GM18858 (cell line): ENCODE measurements at regions not wholly inside any gene's neighbourhood (a gene's known extent, or its start where the extent isn't known, plus 50 kb on each side); places are given as distances from the start of the nearest gene placed in this dataset.

Source experiments
- ATAC-seq: cut with Tn5 transposase; IDR thresholded peaks from one replicate; pipeline ENCODE4 v1.9.1; 2021; ENCODE audit not compliant: unreplicated experiment

DNA sequence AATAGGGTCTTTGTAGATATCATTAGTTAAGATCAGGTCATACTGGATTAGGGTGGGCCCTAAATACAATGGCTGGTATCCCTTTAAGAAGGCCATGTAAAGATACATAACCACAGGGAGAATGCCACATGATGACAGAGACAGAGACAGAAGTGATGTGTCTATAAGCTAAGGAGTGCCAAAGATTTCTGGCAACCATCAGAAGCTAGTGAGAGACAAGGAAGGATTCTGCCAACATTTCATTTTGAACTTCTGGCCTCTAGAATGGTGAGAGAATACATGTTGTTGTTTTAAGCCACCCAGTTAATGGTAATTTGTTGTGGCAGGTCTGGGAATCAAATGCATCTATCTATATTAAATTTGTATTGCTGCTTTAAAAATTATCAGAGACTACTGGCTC lies 185.5 kb upstream of the CYRIA start:
- ATAC-seq: no peak

DNA sequence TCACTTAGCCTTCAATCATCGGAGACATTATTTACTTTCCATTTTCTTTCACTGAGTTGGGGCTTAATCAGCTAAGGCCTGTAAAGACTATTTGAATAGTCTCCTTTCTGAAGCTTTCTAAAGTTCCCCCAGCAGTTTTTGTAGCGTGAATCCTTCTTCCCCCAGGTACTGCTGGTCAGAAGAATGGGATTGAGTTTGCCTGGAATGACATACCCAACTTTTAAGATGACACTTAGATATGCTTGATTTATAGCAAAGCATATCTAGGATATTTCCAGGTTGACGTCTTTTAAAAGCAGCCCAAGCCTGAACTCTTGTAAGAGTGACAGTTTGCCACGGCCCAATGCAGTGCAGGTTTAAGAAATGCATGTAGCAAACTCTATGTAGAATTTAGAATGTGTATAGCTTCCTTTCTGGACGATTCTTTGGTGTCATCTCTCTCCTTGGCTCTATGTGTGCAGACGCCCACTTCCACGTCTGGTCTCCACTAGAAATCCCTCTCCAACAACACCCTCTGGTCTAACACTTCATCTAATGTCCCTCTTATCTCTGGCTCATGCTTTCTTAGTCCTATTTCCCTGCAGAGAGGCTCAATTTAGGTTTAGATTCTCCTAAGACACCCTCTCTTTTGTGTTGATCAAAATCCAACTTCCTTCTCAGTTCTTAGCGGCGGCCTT lies 175.0 kb upstream of the CYRIA start:
- no peak for ATAC-seq

DNA sequence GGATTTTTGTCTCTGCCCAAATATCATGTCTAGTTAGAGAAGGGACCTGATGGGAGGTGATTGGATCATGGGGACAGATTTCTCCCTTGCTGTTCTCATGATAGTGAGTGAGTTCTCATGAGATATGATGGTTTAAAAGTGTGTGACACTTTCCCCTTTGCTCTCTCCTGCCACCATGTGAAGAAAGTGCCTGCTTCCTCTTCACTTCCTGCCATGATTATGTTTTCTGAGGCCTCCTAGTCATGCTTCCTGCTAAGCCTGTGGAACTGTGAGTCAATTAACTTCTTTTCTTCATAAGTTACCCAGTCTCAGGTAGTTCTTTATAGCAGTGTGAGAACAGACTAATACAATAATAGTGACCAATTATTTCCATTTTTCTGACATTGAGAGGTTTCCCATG lies 167.3 kb upstream of the CYRIA start:
- no peak for ATAC-seq

DNA sequence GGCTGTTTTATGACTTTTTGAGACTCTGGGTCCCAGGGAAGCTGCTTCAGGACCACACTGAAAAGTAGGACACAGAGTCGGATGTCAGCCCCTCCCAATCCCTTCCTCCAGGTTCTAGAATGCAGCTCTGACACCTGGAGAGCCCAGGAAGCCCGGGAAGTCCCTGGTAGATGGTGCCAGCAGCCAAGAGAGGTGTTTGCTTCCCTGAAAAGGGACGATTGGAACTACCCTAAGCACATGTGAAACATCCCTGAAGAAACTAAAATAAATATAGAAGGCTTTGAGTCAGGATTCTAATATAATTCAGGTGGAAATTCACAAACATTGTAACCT lies 163.2 kb upstream of the CYRIA start:
- ATAC-seq: no peak

DNA sequence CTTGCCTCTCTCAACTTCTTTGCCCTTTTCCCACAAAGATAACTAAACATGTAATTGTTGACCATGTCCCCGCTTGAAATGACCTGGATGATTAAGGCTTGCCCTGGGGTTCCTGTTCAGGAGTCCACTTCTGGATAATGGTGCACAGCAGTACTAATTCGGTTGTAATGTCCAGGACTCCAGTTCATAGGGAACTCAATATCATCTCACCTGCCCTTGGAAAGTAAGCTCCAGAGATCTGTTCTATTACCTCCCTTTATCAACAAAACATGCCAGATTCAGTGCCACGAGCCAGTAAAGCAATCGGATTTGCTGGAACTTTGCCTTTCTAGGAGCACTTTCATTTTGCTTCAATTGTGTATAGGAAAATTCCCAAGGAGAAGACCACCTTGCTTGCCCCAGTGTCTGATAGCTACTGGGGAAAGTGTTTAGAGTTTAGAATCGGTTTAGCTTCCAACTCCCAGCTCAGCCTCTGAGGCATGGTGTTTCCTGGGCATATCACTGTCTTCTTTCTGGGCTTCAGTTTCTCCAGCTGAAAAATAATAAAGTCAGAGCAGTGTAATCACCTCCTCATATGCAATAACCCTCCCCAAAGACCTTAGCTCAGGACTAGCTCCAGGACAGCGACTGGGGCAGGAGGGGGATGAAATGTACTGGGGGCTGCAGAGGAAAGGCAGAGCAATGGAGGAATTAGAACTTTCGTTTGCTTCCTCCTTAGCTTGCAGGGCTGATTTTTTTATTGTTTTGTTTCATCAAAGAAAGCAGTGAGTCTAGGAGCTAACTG lies 162.6 kb upstream of the CYRIA start:
- ATAC-seq: no peak

DNA sequence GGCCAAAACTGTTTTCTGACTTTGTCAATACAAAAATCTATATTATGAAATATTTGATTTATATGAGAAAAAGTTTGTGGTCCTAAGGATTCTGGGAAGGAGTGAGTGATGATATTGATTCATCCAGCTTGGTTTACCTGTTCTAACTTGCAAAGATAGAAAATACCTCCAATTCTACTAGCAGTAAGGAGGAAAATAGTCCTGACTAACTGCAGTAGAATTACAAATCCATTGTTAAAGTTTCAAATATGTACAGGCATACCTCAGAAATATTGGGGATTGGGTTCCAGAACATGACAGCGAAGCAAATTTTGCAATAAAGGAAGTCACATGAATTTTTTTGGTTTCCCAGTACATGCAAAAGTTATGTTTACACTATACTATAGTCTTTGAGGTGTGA lies 158.8 kb upstream of the CYRIA start:
- no peak for ATAC-seq

DNA sequence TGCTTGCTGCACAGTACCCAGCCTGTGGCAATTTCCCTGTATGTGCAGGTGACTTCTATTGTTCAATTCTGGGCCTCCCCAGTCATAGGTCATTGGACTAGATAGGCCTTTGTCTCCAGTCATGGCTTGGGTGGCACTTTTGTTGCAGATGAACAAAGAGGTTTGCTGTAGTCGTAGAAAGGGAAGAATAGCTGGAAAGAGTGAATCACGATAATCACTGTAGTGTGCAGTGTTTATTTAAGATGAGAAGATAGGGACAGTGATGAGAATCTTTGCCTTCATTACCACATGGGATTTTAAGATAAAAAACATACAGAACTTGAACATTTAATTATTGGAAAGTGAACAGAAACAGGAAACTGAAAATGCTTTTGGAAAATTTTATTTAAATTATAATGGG lies 156.1 kb upstream of the CYRIA start:
- ATAC-seq: no peak

DNA sequence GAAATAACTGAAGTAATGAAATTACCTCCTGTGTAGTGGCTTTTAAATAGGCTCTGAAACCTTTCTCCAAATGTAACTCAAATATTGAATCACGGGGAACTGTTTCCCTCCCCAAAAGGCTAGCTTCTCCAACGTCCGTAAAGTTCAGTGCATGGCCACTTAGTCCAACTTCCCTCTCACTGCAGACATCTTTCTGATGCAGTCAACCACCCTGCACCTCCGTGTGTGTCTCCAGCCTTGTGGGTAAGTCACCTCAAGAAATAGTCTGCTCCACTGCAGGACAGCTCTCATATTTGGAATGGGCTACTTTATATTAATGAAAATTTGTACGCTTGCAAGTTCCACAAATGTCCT lies 152.5 kb upstream of the CYRIA start:
- no peak for ATAC-seq

DNA sequence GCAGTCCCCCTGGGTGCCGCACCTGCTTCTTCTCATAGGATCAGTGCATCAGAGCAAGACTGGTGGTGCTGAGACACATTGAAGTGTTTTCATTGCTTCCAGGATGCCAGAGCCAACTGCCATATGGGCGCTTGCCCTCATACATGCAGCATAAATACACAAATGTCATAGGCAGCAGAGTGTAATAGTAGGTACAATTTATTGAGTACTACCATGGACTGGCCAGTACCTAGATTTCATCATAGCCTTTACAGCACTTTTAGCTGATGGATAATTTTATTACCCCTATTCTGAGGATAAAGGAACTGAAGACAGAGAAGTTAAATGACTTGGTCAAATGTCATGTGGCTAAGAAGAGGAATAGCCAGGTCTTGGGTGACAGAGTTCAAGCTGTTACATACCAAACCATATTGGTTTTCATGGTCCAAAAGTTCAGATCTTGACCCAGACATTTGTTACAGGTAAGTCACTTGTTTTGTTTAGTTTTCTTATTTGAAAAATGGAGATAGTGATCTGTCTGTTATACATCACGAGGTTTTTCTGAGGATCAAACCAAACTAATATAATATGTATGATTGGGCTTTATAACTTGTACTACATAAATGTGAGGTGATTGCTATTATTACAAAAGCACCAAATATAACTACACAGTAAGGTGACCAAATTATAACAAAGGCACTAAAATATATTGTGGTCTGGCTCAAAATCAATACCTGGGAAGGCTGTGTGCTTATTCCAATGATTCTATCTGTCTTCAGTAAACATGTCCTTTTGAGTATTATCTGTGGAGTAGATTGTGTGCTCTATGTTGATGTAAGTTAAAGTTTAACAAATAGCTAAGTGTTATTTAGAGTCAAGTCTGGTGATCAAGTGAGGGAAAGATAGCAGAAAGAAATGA lies 151.9 kb upstream of the CYRIA start:
- no peak for ATAC-seq

DNA sequence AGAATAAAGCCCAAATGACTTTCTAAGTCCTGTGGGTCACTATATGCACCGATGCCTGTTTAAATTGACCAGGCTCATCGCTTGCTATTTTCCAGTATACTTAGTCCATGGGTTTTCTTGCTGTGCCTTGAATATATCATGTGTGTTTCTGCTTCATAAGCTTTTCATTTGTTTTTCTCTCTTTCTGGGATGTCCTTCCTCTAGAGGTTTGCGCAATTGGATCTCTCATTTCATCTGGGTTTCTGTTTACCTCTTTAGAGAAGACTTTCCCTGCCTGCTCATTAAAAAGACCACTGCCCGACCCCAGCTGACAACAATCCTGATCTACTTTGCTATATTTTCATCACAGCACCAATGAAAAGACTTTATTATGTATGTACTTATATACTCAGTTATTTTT lies 150.9 kb upstream of the CYRIA start:
- ATAC-seq: no peak

DNA sequence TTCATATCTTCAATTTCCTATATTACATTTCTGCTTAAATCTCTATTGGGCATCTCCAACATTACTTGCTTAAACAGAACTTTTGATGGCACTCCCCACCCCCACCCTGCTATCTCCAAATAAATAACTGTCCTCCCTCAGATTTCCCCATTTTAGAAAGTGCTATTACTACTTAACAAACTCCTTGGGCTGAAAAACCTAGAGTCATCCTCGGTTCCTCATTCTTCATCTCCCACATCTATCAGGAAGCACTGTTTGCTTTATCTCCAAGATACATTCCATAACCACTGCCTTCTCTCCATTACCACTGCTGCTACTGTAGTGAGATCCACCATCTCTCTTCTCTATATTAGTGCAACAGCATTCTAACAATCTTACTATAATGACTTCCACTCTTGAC lies 150.4 kb upstream of the CYRIA start:
- no peak for ATAC-seq

DNA sequence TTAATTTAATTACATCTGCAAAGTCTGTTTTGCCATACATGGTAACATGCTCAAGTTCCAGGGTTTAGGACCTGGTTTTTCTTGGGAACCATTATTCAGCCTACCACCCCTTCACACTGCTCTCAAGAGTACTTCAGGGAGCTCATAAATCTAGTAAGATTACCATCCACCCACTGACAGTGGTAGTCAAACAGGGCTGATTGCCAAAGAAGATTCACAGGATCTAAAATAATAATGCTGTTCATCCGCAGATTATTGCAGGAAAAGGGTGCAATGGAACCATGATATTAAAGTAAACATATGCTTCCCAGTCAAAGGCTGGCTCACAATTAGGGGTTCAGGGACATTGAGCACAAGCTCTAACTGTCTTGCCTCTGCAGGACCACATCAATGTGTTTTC lies 148.0 kb upstream of the CYRIA start:
- no peak for ATAC-seq

DNA sequence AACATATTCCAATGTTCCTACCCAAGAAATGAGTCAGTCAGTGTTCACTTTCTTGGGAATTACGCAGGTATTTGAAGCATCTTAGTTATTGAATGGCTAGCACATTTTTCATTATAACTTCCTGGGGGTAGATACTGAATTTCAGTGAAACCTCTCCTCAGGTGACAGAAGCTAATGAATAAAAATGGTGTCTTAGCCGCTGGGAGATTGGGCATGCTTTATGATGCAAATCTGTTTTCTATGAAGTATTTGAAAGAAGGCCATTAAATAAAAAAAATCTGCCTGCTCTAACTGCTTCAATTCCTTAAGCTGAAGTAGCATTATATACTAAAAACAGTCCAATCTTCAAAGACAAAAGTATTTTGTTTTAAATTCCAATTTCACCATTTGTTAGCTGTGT lies 132.8 kb upstream of the CYRIA start:
- ATAC-seq: no peak

DNA sequence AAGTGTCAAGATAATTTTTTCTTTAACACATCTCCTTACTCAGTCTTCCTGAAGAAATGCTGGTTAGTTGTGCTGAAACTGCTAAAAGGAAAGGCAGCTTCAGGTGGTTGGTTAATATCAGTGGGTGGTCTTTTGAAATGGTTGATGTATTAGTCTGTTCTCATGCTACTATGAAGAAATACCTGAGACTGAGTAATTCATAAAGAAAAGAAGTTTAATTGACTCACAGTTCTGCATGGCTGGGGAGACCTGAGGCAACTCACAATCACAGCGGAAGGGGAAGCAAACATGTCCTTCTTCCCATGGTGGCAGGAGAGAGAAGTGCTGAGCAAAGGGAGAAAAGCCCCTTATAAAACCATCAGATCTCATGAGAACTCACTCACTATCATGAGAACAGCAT lies 125.9 kb upstream of the CYRIA start:
- no peak for ATAC-seq

DNA sequence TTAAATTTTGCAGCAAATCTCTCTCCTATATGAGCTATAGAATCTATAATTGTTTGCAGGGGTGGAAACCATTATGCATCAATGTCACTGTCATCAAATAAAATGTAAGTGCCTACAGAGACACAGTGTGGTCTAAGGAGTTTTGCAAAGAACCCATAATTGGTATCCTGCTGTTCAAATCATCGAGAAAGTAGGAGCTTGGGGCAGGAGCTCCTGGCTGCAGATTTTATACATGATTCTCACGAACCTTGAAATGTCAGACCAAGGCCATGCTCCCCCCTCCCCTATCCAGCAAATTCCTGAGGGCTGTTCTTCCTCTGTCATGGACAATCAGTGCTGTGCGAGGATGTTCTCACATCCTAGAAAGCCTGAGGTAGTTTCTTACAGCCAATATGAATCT lies 119.5 kb upstream of the CYRIA start:
- ATAC-seq: no peak

DNA sequence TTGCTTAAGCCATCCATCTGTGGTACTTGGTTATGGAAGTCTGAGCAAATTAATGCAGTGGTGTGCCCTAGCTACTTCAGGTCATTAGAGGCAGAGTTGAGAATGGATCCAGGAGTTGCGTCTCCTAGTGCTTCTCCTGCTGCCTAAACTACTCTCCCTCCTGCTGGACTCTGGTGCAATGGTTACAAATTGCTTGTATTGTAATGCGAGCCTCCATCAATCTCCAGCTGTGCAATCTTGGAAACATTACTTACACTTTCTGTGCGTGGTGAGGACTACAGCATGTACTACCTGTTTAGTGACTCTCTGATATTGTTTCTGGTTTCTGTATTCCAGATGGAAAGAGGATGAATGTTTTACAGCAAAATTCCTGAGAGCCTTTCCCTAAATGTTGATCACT lies 119.0 kb upstream of the CYRIA start:
- ATAC-seq: no peak

DNA sequence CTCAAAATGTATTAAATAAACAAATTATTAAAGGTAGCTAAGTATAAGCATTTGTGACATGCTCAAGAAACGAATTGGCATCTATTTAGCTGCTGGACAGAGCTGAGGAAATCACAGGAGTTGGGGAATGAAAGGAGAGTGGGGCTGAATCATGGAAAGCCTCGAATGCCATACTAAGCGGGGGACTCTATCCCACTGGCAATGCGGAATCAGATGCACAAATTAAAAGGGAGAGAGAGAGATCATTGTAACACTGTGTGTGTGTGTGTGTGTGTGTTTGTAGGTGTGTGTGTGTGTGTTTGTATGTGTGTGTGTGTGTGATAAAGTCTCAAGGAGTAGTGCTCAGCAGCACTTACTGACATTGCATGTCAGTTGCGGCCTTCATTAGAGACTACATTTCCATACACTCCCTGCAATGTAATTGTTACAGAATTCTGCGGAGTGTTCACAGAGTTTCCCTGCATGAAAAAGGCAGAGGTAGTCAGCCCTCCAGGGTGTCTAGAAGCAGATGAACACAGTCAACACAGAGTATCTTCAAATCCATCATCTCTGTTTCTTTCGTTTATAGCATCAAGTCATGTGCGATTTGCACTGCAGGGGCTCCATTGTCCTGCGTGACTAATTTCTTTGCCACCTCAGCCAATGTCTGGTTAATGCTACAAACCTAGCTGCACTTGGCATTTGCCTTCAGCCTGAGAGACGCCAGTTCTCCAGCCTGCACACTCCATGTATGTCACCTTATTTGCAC lies 111.7 kb upstream of the CYRIA start:
- no peak for ATAC-seq

DNA sequence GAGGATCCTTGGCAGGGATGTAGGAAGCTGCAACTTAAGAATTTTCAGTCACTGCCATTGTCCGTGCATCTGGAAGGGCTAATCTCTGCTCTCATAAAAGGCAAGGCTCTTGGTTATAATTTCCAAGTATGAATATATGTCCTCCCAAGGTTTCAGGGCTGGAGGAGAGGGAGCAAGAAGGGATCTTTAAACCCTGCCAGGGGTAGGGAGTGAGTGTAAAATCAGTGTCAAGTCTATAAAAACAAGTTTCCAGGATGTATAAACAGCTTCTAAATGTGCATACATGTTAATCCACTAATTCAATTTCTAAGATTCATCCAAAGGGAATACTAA lies 110.2 kb upstream of the CYRIA start:
- no peak for ATAC-seq

DNA sequence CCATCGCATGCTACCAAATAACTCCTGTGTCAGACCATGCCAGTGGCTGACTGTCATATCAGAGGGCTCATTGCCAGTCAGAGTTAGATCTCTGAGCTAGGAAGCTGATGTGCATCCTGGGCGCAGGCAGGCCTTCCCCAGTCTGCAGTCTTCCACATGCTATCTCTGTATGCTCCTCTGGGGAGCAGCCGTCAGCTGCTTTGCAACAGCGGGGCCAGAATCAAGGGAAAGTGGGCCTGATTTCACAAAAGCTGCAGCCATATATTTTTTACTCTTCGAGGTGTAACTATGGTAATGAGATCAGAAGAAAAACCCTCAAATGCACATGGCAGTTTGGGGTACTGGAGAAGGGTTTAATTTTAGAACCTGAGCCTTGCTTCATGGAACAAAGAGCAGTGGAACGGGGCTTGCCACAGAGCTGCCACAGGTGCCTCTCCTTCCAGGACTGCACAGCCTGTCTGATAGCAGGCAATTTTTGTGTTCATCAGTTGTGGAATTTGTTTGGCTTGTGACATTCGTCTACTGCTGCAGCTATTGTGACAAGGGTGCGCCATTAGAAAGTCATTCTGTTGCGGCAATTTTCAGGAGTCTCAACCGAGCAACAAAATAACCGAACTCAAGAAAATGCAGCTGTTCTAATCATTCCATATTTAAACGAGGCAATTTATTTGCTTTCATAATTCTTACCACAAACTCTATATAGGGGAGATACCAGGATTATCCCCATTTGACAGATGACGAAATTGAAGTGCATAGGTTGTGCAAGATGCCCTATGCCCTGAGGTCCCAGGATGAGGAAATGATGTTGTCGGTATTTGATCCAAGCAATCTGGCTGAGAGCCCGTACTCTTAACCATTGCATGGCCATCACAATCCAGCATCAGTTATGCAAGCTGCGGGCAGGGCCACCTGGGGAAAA lies 109.6 kb upstream of the CYRIA start:
- ATAC-seq: no peak

DNA sequence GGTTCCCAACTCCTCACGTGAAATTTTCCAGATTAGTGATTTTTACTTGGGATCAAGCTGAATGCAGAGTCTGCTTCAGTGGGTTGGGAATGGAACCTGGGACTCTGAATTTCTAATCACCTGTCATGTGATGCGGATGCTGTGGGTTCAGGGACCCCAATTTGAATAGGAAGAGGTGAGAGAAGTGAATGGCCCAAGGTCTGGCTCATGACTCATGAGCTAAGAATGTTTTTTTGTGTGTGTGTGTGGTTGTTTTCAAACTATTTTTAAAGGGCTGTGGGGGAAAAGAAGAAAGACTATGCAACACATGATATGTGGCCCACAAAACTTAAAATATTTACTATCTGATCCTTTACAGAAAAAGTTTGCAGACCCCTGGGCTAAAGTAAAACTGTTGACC lies 108.5 kb upstream of the CYRIA start:
- ATAC-seq: no peak
